Progenitor cell of endocrine pancreas (in vitro differentiated cells): ENCODE measurements at regions not wholly inside any gene's neighbourhood (a gene's known extent, or its start where the extent isn't known, plus 50 kb on each side); places are given as distances from the start of the nearest gene placed in this dataset.
"Not testable (repeated sequence)": the region's sequence is repeated elsewhere in the genome, so short reads cannot be mapped to it uniquely, and the experiment has no call there.

Experiments
- DNase-seq: peaks from one replicate; pipeline ENCODE4 v3.0.0; 2021; ENCODE audit warnings: low spot score; ENCODE audit not compliant: unreplicated experiment
- H3K27ac Mint-ChIP-seq: 2 replicates; pipeline ENCODE4 v1.8.0; 2021; ENCODE audit warnings: mild to moderate bottlenecking, moderate library complexity, mixed read lengths
- H3K27me3 Mint-ChIP-seq: 2 replicates; pipeline ENCODE4 v1.8.0; 2021; ENCODE audit warnings: mixed read lengths
- H3K36me3 Mint-ChIP-seq: 2 replicates; pipeline ENCODE4 v1.8.0; 2022; ENCODE audit warnings: mixed read lengths; ENCODE audit not compliant: insufficient read depth
- H3K4me1 Mint-ChIP-seq: 2 replicates; pipeline ENCODE4 v1.8.0; 2021; ENCODE audit warnings: low read depth, mixed read lengths
- H3K4me3 Mint-ChIP-seq: 2 replicates; pipeline ENCODE4 v1.8.0; 2021; ENCODE audit warnings: low read depth, mild to moderate bottlenecking, moderate library complexity, mixed read lengths
- H3K9me3 Mint-ChIP-seq: 2 replicates; pipeline ENCODE4 v1.8.0; 2021; ENCODE audit warnings: low read depth, mixed read lengths
- CTCF ChIP-seq: fragments of 200-600 bp; sonication (generic); IDR thresholded peaks from one replicate; pipeline ENCODE4 v1.5.0; 2021; ENCODE audit warnings: antibody characterized with exemption, mild to moderate bottlenecking; ENCODE audit not compliant: unreplicated experiment

DNA sequence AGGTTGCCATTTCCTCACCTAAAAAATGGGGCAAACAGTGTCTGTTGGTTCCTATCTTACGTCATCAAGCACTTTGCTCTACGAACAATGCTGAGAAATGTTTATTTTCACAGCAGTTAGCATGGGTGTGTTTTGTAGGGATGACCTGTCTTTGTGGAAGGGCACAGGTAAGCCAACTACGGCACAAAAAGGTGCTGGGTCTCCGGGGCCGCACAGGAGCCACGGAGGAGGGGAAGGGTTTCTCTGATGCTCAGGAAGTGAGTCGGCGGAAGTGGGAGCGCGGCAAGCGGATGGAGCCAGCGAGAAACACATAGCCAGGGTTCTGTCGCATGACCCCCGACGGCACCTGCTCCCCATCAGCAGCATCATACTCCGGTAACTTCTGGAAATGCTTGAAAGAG lies 65.6 kb upstream of the TCL1B start:
- no peaks in the 10 kb centered on the region for H3K36me3 Mint-ChIP-seq
- DNase-seq, result no peak
- no peak overlapping the region for H3K27ac Mint-ChIP-seq
- H3K4me1 Mint-ChIP-seq, result no peaks in the 10 kb centered on the region
- H3K9me3 Mint-ChIP-seq, result no peaks in the 10 kb centered on the region
- H3K4me3 Mint-ChIP-seq, result no peak overlapping the region
- no peak for TF ChIP-seq CTCF
- peaks cover 11% of the 10 kb centered on the region for H3K27me3 Mint-ChIP-seq

DNA sequence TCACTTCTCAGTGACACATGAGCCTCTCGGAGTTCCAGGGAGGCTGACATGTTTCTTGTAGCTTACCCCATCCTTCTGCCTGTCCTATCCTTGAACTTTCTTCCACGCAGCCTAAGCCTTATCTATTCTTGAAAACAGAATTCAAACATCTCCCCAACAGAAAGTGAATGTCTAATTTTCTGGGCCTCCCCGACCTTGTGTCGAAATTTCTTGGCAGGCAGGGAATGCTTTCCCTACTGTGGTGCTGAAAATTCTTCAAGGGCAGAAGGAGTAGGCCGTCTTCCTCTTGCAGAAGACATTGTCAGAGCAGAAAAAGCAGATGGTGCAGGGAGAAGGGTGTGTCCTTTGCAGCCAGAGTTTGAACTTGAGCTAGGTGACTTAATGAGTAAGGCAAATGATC lies 63.0 kb upstream of the TCL1B start:
- no peaks in the 10 kb centered on the region for H3K36me3 Mint-ChIP-seq
- H3K4me3 Mint-ChIP-seq, result no peak overlapping the region
- H3K4me1 Mint-ChIP-seq, result no peaks in the 10 kb centered on the region
- no peaks in the 10 kb centered on the region for H3K9me3 Mint-ChIP-seq
- H3K27ac Mint-ChIP-seq, result no peak overlapping the region
- DNase-seq, result no peak
- peaks cover 14% of the 10 kb centered on the region for H3K27me3 Mint-ChIP-seq
- no peak for TF ChIP-seq CTCF

DNA sequence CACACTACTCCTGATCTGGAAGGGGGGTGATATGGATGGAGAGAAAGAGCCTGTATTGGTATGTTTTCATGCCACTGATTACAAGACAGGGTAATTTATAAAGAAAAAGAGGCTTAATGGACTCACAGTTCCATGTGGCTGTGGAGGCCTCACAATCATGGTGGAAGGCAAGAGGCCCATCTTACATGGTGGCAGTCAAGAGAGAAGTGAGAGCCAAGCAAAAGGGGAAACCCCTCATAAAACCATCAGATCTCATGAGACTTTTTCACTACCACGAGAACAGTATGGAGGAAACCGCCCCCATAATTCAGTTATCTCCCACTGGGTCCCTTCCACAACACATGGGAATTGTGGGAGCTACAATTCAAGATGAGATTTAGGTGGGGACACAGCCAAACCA lies 60.5 kb upstream of the TCL1B start:
- not testable (repeated sequence) for H3K36me3 Mint-ChIP-seq, H3K9me3 Mint-ChIP-seq

DNA sequence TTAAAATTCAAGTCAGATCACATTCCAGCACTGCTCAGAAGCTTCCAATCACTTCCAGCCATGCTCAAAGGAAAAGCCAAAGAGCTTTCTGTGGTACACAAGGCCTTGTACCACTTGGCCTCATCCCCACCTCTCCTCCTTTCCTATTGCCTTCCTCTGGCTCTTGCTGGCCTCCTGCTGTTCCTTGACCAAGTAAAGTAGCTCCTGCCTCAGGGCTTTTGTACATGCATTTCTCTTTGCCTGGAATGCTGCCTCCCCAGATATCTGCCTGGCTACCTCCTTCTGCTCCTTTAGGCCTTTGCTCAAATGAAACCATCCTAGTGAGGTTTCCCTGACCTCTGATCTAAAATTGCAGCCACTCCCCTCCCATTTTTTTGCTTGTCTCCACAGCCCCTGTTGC lies 51.2 kb upstream of the TCL1B start:
- no peaks in the 10 kb centered on the region for H3K9me3 Mint-ChIP-seq
- H3K4me3 Mint-ChIP-seq, result no peak overlapping the region
- no peaks in the 10 kb centered on the region for H3K36me3 Mint-ChIP-seq
- no peaks in the 10 kb centered on the region for H3K4me1 Mint-ChIP-seq
- no peak overlapping the region for H3K27ac Mint-ChIP-seq
- no peak for DNase-seq
- no peak for TF ChIP-seq CTCF
- peaks cover 19% of the 10 kb centered on the region for H3K27me3 Mint-ChIP-seq

More for the DNA sequence above, 60.5 kb upstream of the TCL1B start:
- H3K4me1 Mint-ChIP-seq, DNase-seq, H3K27ac Mint-ChIP-seq, H3K4me3 Mint-ChIP-seq, H3K27me3 Mint-ChIP-seq: not testable (repeated sequence)
